GM23338 (cell line): ENCODE measurements at regions not wholly inside any gene's neighbourhood (a gene's known extent, or its start where the extent isn't known, plus 50 kb on each side); places are given as distances from the start of the nearest gene placed in this dataset.

Experiments
- CREB1 ChIP-seq: fragments of 250-450 bp; sonication (Bioruptor Pico); IDR thresholded peaks from 2 replicates; pipeline ENCODE4 v1.5.0; 2020; ENCODE audit warnings: low read depth, mild to moderate bottlenecking, moderate library complexity
- CTCF ChIP-seq, 2 experiments: fragments of 200-600 bp in 1 of 2; sonication (generic) in 1 of 2; conservative IDR thresholded peaks; 2 replicates each; pipeline versions ENCODE4 v1.5.1 to v1.6.1; 2016 to 2017; ENCODE audit warnings: antibody characterized with exemption in 2 of 2, low read depth in 2 of 2, mild to moderate bottlenecking in 2 of 2, moderate library complexity in 1 of 2
- ETS1 ChIP-seq: IDR thresholded peaks from 2 replicates; pipeline ENCODE4 v1.6.1; 2016; ENCODE audit warnings: antibody characterized with exemption
- EZH2 ChIP-seq: fragments of 200-600 bp; sonication (generic); IDR thresholded peaks from one replicate; pipeline ENCODE4 v1.8.0; 2017; ENCODE audit warnings: antibody characterized with exemption, mild to moderate bottlenecking, low read depth; ENCODE audit not compliant: unreplicated experiment
- EZH2phosphoT487 ChIP-seq: fragments of 200-600 bp; sonication (generic); IDR thresholded peaks from one replicate; pipeline ENCODE4 v1.8.1; 2018; ENCODE audit warnings: antibody characterized with exemption; ENCODE audit not compliant: unreplicated experiment
- POLR2AphosphoS5 ChIP-seq: IDR thresholded peaks from 2 replicates; pipeline ENCODE4 v1.6.1; 2016; ENCODE audit warnings: antibody characterized with exemption, low read depth
- REST ChIP-seq: IDR thresholded peaks from one replicate; pipeline ENCODE4 v1.6.1; 2018; ENCODE audit warnings: antibody characterized with exemption; ENCODE audit not compliant: unreplicated experiment
- ZNF331 ChIP-seq: fragments of 250-450 bp; sonication (Bioruptor Pico); IDR thresholded peaks from 2 replicates; pipeline ENCODE4 v1.5.0; 2020; ENCODE audit warnings: low read depth, mild to moderate bottlenecking, moderate library complexity

- TF ChIP-seq EZH2, result no peak
- TF ChIP-seq CTCF (conservative IDR thresholded peaks at IDR 0.05; ENCODE audit: low read depth in 2 of 2), result no peak
- no peak for TF ChIP-seq REST
- no peak for TF ChIP-seq POLR2AphosphoS5
- TF ChIP-seq EZH2phosphoT487, result no peak
- no peak for TF ChIP-seq CREB1
- no peak for TF ChIP-seq ETS1
- TF ChIP-seq ZNF331 (CRISPR knock-in tag), result no peak
Observed at GRCh38 chr10:88172159-88172558, 308.7 kb downstream of the PTEN start.
